Neural cell (in vitro differentiated cells): ENCODE measurements at regions not wholly inside any gene's neighbourhood (a gene's known extent, or its start where the extent isn't known, plus 50 kb on each side); places are given as distances from the start of the nearest gene placed in this dataset.

Source experiments
- H2AFZ ChIP-seq: fragments of 200-600, 300-800 bp; sonication (generic), shearing (Covaris generic); 2 replicates; pipeline ENCODE4 v1.6.0; 2014; ENCODE audit warnings: low read depth, mild to moderate bottlenecking, antibody characterized with exemption, low read length, moderate library complexity
- H3F3A ChIP-seq: fragments of 200-600 bp; shearing (Covaris generic); 2 replicates; pipeline ENCODE4 v1.6.1; 2016; ENCODE audit warnings: mild to moderate bottlenecking, moderate library complexity, mixed read lengths, antibody characterized with exemption, low read length; ENCODE audit not compliant: insufficient read depth, poor library complexity, severe bottlenecking
- H3K27ac ChIP-seq: fragments of 200-600, 300-800 bp; sonication (generic), shearing (Covaris generic); 2 replicates; pipeline ENCODE4 v1.5.1; 2014; ENCODE audit warnings: mild to moderate bottlenecking, low read length, moderate library complexity
- H3K27me3 ChIP-seq: fragments of 300-800, 200-600 bp; sonication (generic), shearing (Covaris generic); 2 replicates; pipeline ENCODE4 v1.6.0; 2014; ENCODE audit warnings: mild to moderate bottlenecking, low read depth, low read length, moderate library complexity; ENCODE audit not compliant: insufficient read depth
- H3K36me3 ChIP-seq: fragments of 300-800, 200-600 bp; sonication (generic), shearing (Covaris generic); 2 replicates; pipeline ENCODE4 v1.5.1; 2014; ENCODE audit warnings: mild to moderate bottlenecking, antibody characterized with exemption, low read length, moderate library complexity; ENCODE audit not compliant: insufficient read depth
- H3K4me2 ChIP-seq: fragments of 300-800, 200-600 bp; sonication (generic), shearing (Covaris generic); 2 replicates; pipeline ENCODE4 v1.6.0; 2014; ENCODE audit warnings: mild to moderate bottlenecking, low read length
- H3K4me3 ChIP-seq: fragments of 300-800, 200-600 bp; sonication (generic), shearing (Covaris generic); 2 replicates; pipeline ENCODE4 v1.5.1; 2014; ENCODE audit warnings: mild to moderate bottlenecking, low read length, moderate library complexity
- H3K79me2 ChIP-seq: fragments of 200-600 bp; shearing (Covaris generic); replicated peaks from 2 replicates; pipeline ENCODE4 v1.6.0; 2014; ENCODE audit warnings: mild to moderate bottlenecking, low read length, moderate library complexity; ENCODE audit not compliant: insufficient read depth
- H3K9ac ChIP-seq: fragments of 300-800, 200-600 bp; sonication (generic), shearing (Covaris generic); 2 replicates; pipeline ENCODE4 v1.6.1; 2016; ENCODE audit warnings: mild to moderate bottlenecking, low read length, mixed read lengths
- H3K9me2 ChIP-seq: fragments of 200-600 bp; shearing (Covaris generic); 2 replicates; pipeline ENCODE4 v1.6.1; 2016; ENCODE audit warnings: mild to moderate bottlenecking, low read length, mixed read lengths; ENCODE audit not compliant: insufficient read depth
- H3K9me3 ChIP-seq: fragments of 200-600, 300-800 bp; sonication (generic), shearing (Covaris generic); 2 replicates; pipeline ENCODE4 v1.6.1; 2016; ENCODE audit warnings: mild to moderate bottlenecking, mixed run types, low read length, moderate library complexity, mixed read lengths
- H4K20me1 ChIP-seq: fragments of 200-600 bp; shearing (Covaris generic); 2 replicates; pipeline ENCODE4 v1.6.1; 2016; ENCODE audit warnings: mild to moderate bottlenecking, mixed run types; ENCODE audit not compliant: insufficient read depth
- EP300 ChIP-seq: fragments of 450-650 bp; conservative IDR thresholded peaks from 2 replicates; pipeline ENCODE4 v1.6.1; 2014; ENCODE audit warnings: antibody characterized with exemption, mild to moderate bottlenecking, moderate library complexity; ENCODE audit not compliant: poor library complexity, severe bottlenecking
- EZH2 ChIP-seq: fragments of 200-600, 300-800 bp; shearing (Covaris generic), sonication (generic); IDR thresholded peaks from 2 replicates; pipeline ENCODE4 v1.6.1; 2014; ENCODE audit warnings: antibody characterized with exemption, low read length, borderline replicate concordance, mild to moderate bottlenecking; ENCODE audit not compliant: insufficient read depth, poor library complexity, severe bottlenecking
- MXI1 ChIP-seq: fragments of 450-650 bp; conservative IDR thresholded peaks from 2 replicates; pipeline ENCODE4 v1.6.1; 2014; ENCODE audit warnings: antibody characterized with exemption, mild to moderate bottlenecking; ENCODE audit not compliant: poor library complexity, severe bottlenecking
- POLR2AphosphoS5 ChIP-seq: IDR thresholded peaks from 2 replicates; pipeline ENCODE4 v1.6.1; 2012
- RAD21 ChIP-seq: fragments of 450-650 bp; conservative IDR thresholded peaks from 2 replicates; pipeline ENCODE4 v1.6.1; 2014; ENCODE audit warnings: antibody characterized with exemption, mild to moderate bottlenecking, moderate library complexity
- SMC3 ChIP-seq: fragments of 450-650 bp; conservative IDR thresholded peaks from 2 replicates; pipeline ENCODE4 v1.6.1; 2014; ENCODE audit warnings: antibody characterized with exemption, mild to moderate bottlenecking, moderate library complexity; ENCODE audit not compliant: poor library complexity
- TAF1 ChIP-seq: IDR thresholded peaks from 2 replicates; pipeline ENCODE4 v1.6.1; 2012; ENCODE audit warnings: low read depth
- TF ChIP-seq, protein P1 (sequence below): IDR thresholded peaks from 2 replicates; pipeline ENCODE4 v1.6.1; 2012; ENCODE audit warnings: borderline replicate concordance
- TF ChIP-seq, protein P2 (sequence below): fragments of 450-650 bp; IDR thresholded peaks from 2 replicates; pipeline ENCODE4 v1.5.1; 2014; ENCODE audit warnings: antibody characterized with exemption, mild to moderate bottlenecking, moderate library complexity; ENCODE audit not compliant: poor library complexity, severe bottlenecking

DNA sequence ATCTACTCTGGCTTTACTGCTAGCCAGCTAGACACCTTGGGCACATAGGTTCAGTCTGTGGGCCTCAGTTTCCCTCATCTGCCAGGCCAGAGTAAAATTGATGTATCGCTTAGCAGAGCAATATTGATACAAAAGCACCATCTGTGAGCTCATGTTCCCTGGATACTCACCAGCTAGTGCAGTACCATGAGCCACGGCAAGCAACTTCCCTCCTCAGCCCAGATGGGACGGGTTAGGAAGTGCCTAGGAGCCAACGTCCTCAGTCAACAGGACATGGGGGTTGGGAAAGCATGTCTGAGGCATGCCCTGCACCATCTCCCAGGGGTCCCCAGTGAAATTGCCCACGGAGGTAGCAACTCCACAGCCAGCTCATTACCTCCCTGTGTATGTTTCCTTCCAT, 258.3 kb downstream of the ANKRD60 start:
- H3K79me2 ChIP-seq, result no peaks in the 10 kb centered on the region
- H3K9ac ChIP-seq, result no peak overlapping the region
- no peaks in the 10 kb centered on the region for H4K20me1 ChIP-seq
- H3K27me3 ChIP-seq, result no peaks in the 10 kb centered on the region
- no peaks in the 10 kb centered on the region for H3K36me3 ChIP-seq
- H2AFZ ChIP-seq, result no peak overlapping the region
- H3K9me3 ChIP-seq, result no peaks in the 10 kb centered on the region
- no peak overlapping the region for H3K4me3 ChIP-seq
- H3F3A ChIP-seq, result no peaks in the 10 kb centered on the region
- H3K27ac ChIP-seq, result no peak overlapping the region
- no peak overlapping the region for H3K4me2 ChIP-seq
- no peaks in the 10 kb centered on the region for H3K9me2 ChIP-seq
- TF ChIP-seq MXI1 (no peak), TAF1 (no peak), EP300 (no peak), SMC3 (no peak), EZH2 (no peak), POLR2AphosphoS5 (no peak), RAD21 (no peak)
- TF ChIP-seq, protein P1, sequence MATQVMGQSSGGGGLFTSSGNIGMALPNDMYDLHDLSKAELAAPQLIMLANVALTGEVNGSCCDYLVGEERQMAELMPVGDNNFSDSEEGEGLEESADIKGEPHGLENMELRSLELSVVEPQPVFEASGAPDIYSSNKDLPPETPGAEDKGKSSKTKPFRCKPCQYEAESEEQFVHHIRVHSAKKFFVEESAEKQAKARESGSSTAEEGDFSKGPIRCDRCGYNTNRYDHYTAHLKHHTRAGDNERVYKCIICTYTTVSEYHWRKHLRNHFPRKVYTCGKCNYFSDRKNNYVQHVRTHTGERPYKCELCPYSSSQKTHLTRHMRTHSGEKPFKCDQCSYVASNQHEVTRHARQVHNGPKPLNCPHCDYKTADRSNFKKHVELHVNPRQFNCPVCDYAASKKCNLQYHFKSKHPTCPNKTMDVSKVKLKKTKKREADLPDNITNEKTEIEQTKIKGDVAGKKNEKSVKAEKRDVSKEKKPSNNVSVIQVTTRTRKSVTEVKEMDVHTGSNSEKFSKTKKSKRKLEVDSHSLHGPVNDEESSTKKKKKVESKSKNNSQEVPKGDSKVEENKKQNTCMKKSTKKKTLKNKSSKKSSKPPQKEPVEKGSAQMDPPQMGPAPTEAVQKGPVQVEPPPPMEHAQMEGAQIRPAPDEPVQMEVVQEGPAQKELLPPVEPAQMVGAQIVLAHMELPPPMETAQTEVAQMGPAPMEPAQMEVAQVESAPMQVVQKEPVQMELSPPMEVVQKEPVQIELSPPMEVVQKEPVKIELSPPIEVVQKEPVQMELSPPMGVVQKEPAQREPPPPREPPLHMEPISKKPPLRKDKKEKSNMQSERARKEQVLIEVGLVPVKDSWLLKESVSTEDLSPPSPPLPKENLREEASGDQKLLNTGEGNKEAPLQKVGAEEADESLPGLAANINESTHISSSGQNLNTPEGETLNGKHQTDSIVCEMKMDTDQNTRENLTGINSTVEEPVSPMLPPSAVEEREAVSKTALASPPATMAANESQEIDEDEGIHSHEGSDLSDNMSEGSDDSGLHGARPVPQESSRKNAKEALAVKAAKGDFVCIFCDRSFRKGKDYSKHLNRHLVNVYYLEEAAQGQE, result no peak
- TF ChIP-seq, protein P2, sequence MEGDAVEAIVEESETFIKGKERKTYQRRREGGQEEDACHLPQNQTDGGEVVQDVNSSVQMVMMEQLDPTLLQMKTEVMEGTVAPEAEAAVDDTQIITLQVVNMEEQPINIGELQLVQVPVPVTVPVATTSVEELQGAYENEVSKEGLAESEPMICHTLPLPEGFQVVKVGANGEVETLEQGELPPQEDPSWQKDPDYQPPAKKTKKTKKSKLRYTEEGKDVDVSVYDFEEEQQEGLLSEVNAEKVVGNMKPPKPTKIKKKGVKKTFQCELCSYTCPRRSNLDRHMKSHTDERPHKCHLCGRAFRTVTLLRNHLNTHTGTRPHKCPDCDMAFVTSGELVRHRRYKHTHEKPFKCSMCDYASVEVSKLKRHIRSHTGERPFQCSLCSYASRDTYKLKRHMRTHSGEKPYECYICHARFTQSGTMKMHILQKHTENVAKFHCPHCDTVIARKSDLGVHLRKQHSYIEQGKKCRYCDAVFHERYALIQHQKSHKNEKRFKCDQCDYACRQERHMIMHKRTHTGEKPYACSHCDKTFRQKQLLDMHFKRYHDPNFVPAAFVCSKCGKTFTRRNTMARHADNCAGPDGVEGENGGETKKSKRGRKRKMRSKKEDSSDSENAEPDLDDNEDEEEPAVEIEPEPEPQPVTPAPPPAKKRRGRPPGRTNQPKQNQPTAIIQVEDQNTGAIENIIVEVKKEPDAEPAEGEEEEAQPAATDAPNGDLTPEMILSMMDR, result no peak

- H3K79me2 ChIP-seq, result no peaks in the 10 kb centered on the region
- H3F3A ChIP-seq, result no peaks in the 10 kb centered on the region
- no peaks in the 10 kb centered on the region for H3K36me3 ChIP-seq
- H3K27ac ChIP-seq, result no peak overlapping the region
- TF ChIP-seq TAF1 (no peak), SMC3 (no peak), POLR2AphosphoS5 (no peak)
- TF ChIP-seq, protein P1, result no peak
- H3K27me3 ChIP-seq, result no peaks in the 10 kb centered on the region
- H3K9me2 ChIP-seq, result no peaks in the 10 kb centered on the region
- no peak overlapping the region for H3K9ac ChIP-seq
- H3K4me3 ChIP-seq, result no peak overlapping the region
- H2AFZ ChIP-seq, result no peak overlapping the region
- H3K9me3 ChIP-seq, result no peaks in the 10 kb centered on the region
- H4K20me1 ChIP-seq, result no peaks in the 10 kb centered on the region
- H3K4me2 ChIP-seq, result no peak overlapping the region
Measured at GRCh38 chr20:57968120-57968519, 258.3 kb upstream of the PMEPA1 start.
